GM23338 (cell line): ENCODE measurements at regions not wholly inside any gene's neighbourhood (a gene's known extent, or its start where the extent isn't known, plus 50 kb on each side); places are given as distances from the start of the nearest gene placed in this dataset.

Experiments used
- ATAC-seq: fragments of 200-7000 bp; cut with Tn5 transposase; 3 replicates; pipeline ENCODE4 v1.9.1; 2020
- DNase-seq: peaks from one replicate; pipeline ENCODE4 v3.0.0-alpha.2; 2015; ENCODE audit warnings: low spot score
- H2AFZ ChIP-seq: fragments of 200-600 bp; sonication (generic); 2 replicates; pipeline ENCODE4 v1.8.0; 2016; ENCODE audit warnings: antibody characterized with exemption, mild to moderate bottlenecking, moderate library complexity
- H3F3A ChIP-seq: fragments of 200-600 bp; sonication (generic); replicated peaks from 2 replicates; pipeline ENCODE4 v1.8.0; 2017; ENCODE audit warnings: antibody characterized with exemption, mixed run types, low read depth
- H3K27ac ChIP-seq: fragments of 200-600 bp; sonication (generic); 2 replicates; pipeline ENCODE4 v1.6.1; 2016; ENCODE audit warnings: low read depth
- H3K27me3 ChIP-seq: fragments of 200-600 bp; sonication (generic); 2 replicates; pipeline ENCODE4 v1.8.0; 2016; ENCODE audit warnings: mild to moderate bottlenecking, mixed run types, moderate library complexity; ENCODE audit not compliant: insufficient read depth
- H3K36me3 ChIP-seq: fragments of 200-600 bp; sonication (generic); 2 replicates; pipeline ENCODE4 v1.8.0; 2016; ENCODE audit warnings: mild to moderate bottlenecking; ENCODE audit not compliant: insufficient read depth
- H3K4me1 ChIP-seq: fragments of 200-600 bp; sonication (generic); 2 replicates; pipeline ENCODE4 v1.8.0; 2016; ENCODE audit warnings: mild to moderate bottlenecking, moderate library complexity; ENCODE audit not compliant: insufficient read depth
- H3K4me2 ChIP-seq: fragments of 200-600 bp; sonication (generic); 2 replicates; pipeline ENCODE4 v1.7.1; 2017; ENCODE audit warnings: mixed run types
- H3K4me3 ChIP-seq: fragments of 200-600 bp; sonication (generic); 2 replicates; pipeline ENCODE4 v1.6.1; 2016; ENCODE audit warnings: mixed run types
- H3K79me2 ChIP-seq: fragments of 200-600 bp; sonication (generic); replicated peaks from 2 replicates; pipeline ENCODE4 v1.8.0; 2017; ENCODE audit warnings: mild to moderate bottlenecking; ENCODE audit not compliant: insufficient read depth
- H3K9me2 ChIP-seq: fragments of 200-600 bp; sonication (generic); 2 replicates; pipeline ENCODE4 v1.8.0; 2017; ENCODE audit not compliant: insufficient read depth
- H4K20me1 ChIP-seq: fragments of 200-600 bp; sonication (generic); replicated peaks from 2 replicates; pipeline ENCODE4 v1.8.0; 2017; ENCODE audit warnings: mild to moderate bottlenecking; ENCODE audit not compliant: insufficient read depth
- H3K27ac Mint-ChIP-seq: 2 replicates; pipeline ENCODE4 v1.8.0; 2020; ENCODE audit warnings: inconsistent platforms, mild to moderate bottlenecking, moderate library complexity, mixed read lengths
- H3K27me3 Mint-ChIP-seq: 3 replicates; pipeline ENCODE4 v1.8.0; 2022; ENCODE audit warnings: low read depth, mild to moderate bottlenecking, moderate library complexity, mixed read lengths, inconsistent platforms; ENCODE audit not compliant: insufficient read depth, poor library complexity
- H3K36me3 Mint-ChIP-seq: 3 replicates; pipeline ENCODE4 v1.8.0; 2021; ENCODE audit warnings: low read depth, mild to moderate bottlenecking, inconsistent platforms, moderate library complexity, mixed read lengths
- H3K4me1 Mint-ChIP-seq: 3 replicates; pipeline ENCODE4 v1.8.0; 2020; ENCODE audit warnings: mild to moderate bottlenecking, inconsistent platforms, mixed read lengths
- H3K4me3 Mint-ChIP-seq: 3 replicates; pipeline ENCODE4 v1.8.0; 2021; ENCODE audit warnings: moderate library complexity, mild to moderate bottlenecking, inconsistent platforms, mixed read lengths
- H3K9me3 Mint-ChIP-seq: 3 replicates; pipeline ENCODE4 v1.8.0; 2020; ENCODE audit warnings: moderate library complexity, mild to moderate bottlenecking, inconsistent platforms, mixed read lengths
- CREB1 ChIP-seq: fragments of 250-450 bp; sonication (Bioruptor Pico); IDR thresholded peaks from 2 replicates; pipeline ENCODE4 v1.5.0; 2020; ENCODE audit warnings: low read depth, mild to moderate bottlenecking, moderate library complexity
- CTCF ChIP-seq, 2 experiments: fragments of 200-600 bp in 1 of 2; sonication (generic) in 1 of 2; conservative IDR thresholded peaks; 2 replicates each; pipeline versions ENCODE4 v1.5.1 to v1.6.1; 2016 to 2017; ENCODE audit warnings: antibody characterized with exemption in 2 of 2, low read depth in 2 of 2, mild to moderate bottlenecking in 2 of 2, moderate library complexity in 1 of 2
- ETS1 ChIP-seq: IDR thresholded peaks from 2 replicates; pipeline ENCODE4 v1.6.1; 2016; ENCODE audit warnings: antibody characterized with exemption
- EZH2 ChIP-seq: fragments of 200-600 bp; sonication (generic); IDR thresholded peaks from one replicate; pipeline ENCODE4 v1.8.0; 2017; ENCODE audit warnings: antibody characterized with exemption, mild to moderate bottlenecking, low read depth; ENCODE audit not compliant: unreplicated experiment
- EZH2phosphoT487 ChIP-seq: fragments of 200-600 bp; sonication (generic); IDR thresholded peaks from one replicate; pipeline ENCODE4 v1.8.1; 2018; ENCODE audit warnings: antibody characterized with exemption; ENCODE audit not compliant: unreplicated experiment
- JUNB ChIP-seq: IDR thresholded peaks from one replicate; pipeline ENCODE4 v1.6.1; 2016; ENCODE audit warnings: antibody characterized with exemption; ENCODE audit not compliant: unreplicated experiment
- NANOG ChIP-seq: IDR thresholded peaks from 2 replicates; pipeline ENCODE4 v1.6.1; 2016; ENCODE audit warnings: antibody characterized with exemption, borderline replicate concordance
- POLR2AphosphoS5 ChIP-seq: IDR thresholded peaks from 2 replicates; pipeline ENCODE4 v1.6.1; 2016; ENCODE audit warnings: antibody characterized with exemption, low read depth
- STAT1 ChIP-seq: IDR thresholded peaks from one replicate; pipeline ENCODE4 v1.6.1; 2016; ENCODE audit warnings: antibody characterized with exemption; ENCODE audit not compliant: unreplicated experiment
- ZNF114 ChIP-seq: fragments of 250-450 bp; sonication (Bioruptor Pico); IDR thresholded peaks from 2 replicates; pipeline ENCODE4 v1.5.0; 2020; ENCODE audit warnings: mild to moderate bottlenecking, moderate library complexity
- ZNF331 ChIP-seq: fragments of 250-450 bp; sonication (Bioruptor Pico); IDR thresholded peaks from 2 replicates; pipeline ENCODE4 v1.5.0; 2020; ENCODE audit warnings: low read depth, mild to moderate bottlenecking, moderate library complexity
- ZNF462 ChIP-seq: fragments of 250-450 bp; sonication (Bioruptor Pico); IDR thresholded peaks from 2 replicates; pipeline ENCODE4 v1.5.0; 2020; ENCODE audit warnings: mild to moderate bottlenecking, moderate library complexity
- TF ChIP-seq, protein P1 (sequence below): IDR thresholded peaks from one replicate; pipeline ENCODE4 v1.6.1; 2018; ENCODE audit warnings: antibody characterized with exemption; ENCODE audit not compliant: unreplicated experiment

DNA sequence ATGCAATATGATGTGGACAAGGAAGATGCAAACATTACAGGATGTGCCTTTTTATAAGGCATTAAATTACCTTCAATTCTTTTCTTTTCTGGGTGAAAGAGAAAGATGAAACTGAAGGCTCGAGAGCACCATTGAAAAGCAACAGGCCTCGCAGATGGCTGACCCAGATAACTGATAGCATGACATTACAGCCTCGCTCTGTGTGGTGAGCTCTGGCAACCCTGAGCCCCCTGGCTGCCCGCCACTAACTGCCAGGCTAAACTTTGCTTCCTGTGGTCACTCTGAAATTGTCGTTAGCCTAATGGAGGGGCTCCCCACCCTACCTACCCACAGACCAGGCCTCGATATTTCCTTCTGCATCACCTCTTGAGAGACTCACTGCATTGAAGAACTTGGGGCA is 516.8 kb upstream of the FANCL start:
- Mint-ChIP-seq H3K36me3 (peaks cover 8% of the 10 kb centered on the region; the same call in 2 of the 3 replicates), H3K9me3 (peaks cover 8% of the 10 kb centered on the region; the same call in 1 of the 3 replicates), H3K27me3 (peaks cover 6% of the 10 kb centered on the region), H3K27ac (0 out of 2 replicates have a peak overlapping the region, but pooled peaks have one; percentile 22), H3K4me3 (no peak overlapping the region), H3K4me1 (peaks cover 19% of the 10 kb centered on the region)
- Histone ChIP-seq H3K27me3 (no peaks in the 10 kb centered on the region), H3K4me3 (no peak overlapping the region), H3K36me3 (no peaks in the 10 kb centered on the region), H3K4me1 (peaks cover 8% of the 10 kb centered on the region), H4K20me1 (no peaks in the 10 kb centered on the region), H2AFZ (no peak overlapping the region), H3K27ac (no peak overlapping the region), H3F3A (no peaks in the 10 kb centered on the region), H3K9me2 (0 out of 2 replicates have a peak, but pooled peaks cover 9% of the 10 kb centered on the region), H3K79me2 (no peaks in the 10 kb centered on the region), H3K4me2 (no peak overlapping the region)
- ATAC-seq (no peak), DNase-seq (no peak)
- TF ChIP-seq CREB1 (CRISPR knock-in tag): no peak
- TF ChIP-seq ZNF462 (CRISPR knock-in tag): no peak
- no peak for TF ChIP-seq ETS1
- no peak for TF ChIP-seq CTCF (conservative IDR thresholded peaks at IDR 0.05; ENCODE audit: low read depth in 2 of 2)
- no peak for TF ChIP-seq POLR2AphosphoS5
- no peak for TF ChIP-seq NANOG
- TF ChIP-seq ZNF331 (CRISPR knock-in tag): no peak
- no peak for TF ChIP-seq ZNF114 (CRISPR knock-in tag)
- TF ChIP-seq, protein P1, sequence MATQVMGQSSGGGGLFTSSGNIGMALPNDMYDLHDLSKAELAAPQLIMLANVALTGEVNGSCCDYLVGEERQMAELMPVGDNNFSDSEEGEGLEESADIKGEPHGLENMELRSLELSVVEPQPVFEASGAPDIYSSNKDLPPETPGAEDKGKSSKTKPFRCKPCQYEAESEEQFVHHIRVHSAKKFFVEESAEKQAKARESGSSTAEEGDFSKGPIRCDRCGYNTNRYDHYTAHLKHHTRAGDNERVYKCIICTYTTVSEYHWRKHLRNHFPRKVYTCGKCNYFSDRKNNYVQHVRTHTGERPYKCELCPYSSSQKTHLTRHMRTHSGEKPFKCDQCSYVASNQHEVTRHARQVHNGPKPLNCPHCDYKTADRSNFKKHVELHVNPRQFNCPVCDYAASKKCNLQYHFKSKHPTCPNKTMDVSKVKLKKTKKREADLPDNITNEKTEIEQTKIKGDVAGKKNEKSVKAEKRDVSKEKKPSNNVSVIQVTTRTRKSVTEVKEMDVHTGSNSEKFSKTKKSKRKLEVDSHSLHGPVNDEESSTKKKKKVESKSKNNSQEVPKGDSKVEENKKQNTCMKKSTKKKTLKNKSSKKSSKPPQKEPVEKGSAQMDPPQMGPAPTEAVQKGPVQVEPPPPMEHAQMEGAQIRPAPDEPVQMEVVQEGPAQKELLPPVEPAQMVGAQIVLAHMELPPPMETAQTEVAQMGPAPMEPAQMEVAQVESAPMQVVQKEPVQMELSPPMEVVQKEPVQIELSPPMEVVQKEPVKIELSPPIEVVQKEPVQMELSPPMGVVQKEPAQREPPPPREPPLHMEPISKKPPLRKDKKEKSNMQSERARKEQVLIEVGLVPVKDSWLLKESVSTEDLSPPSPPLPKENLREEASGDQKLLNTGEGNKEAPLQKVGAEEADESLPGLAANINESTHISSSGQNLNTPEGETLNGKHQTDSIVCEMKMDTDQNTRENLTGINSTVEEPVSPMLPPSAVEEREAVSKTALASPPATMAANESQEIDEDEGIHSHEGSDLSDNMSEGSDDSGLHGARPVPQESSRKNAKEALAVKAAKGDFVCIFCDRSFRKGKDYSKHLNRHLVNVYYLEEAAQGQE: no peak
- TF ChIP-seq EZH2: no peak
- no peak for TF ChIP-seq JUNB
- no peak for TF ChIP-seq STAT1
- no peak for TF ChIP-seq EZH2phosphoT487
